SK-N-SH treated with all-trans-retinoic acid at 6 μM for 48 hours (cell line): ENCODE measurements at regions not wholly inside any gene's neighbourhood (a gene's known extent, or its start where the extent isn't known, plus 50 kb on each side); places are given as distances from the start of the nearest gene placed in this dataset.

Experiments used
- ATAC-seq: fragments of 200-7000 bp; cut with Tn5 transposase; 3 replicates; pipeline ENCODE4 v1.9.1; 2020; ENCODE audit warnings: mild to moderate bottlenecking, moderate library complexity
- BACH2 ChIP-seq: fragments of 250-450 bp; sonication (Bioruptor Pico); IDR thresholded peaks from 2 replicates; pipeline ENCODE4 v1.9.0; 2021; ENCODE audit warnings: mild to moderate bottlenecking, borderline replicate concordance
- CSDC2 ChIP-seq: fragments of 250-450 bp; sonication (Bioruptor Pico); IDR thresholded peaks from 2 replicates; pipeline ENCODE4 v1.5.0; 2020; ENCODE audit warnings: mild to moderate bottlenecking, moderate library complexity
- ISL1 ChIP-seq: fragments of 250-450 bp; sonication (Bioruptor Pico); IDR thresholded peaks from 2 replicates; pipeline ENCODE4 v2.1.2; 2022; ENCODE audit warnings: mild to moderate bottlenecking, moderate library complexity
- OSR1 ChIP-seq: fragments of 250-450 bp; sonication (Bioruptor Pico); IDR thresholded peaks from 2 replicates; pipeline ENCODE4 v1.8.0; 2022; ENCODE audit warnings: moderate library complexity, mild to moderate bottlenecking, inconsistent platforms
- PPARA ChIP-seq: fragments of 250-450 bp; sonication (Bioruptor Pico); IDR thresholded peaks from 2 replicates; pipeline ENCODE4 v1.5.0; 2020; ENCODE audit warnings: mild to moderate bottlenecking, borderline replicate concordance
- RARB ChIP-seq: fragments of 250-450 bp; sonication (Bioruptor Pico); IDR thresholded peaks from 2 replicates; pipeline ENCODE4 v1.8.0; 2021; ENCODE audit warnings: mild to moderate bottlenecking, moderate library complexity
- SNAI2 ChIP-seq: fragments of 250-450 bp; sonication (Bioruptor Pico); IDR thresholded peaks from 2 replicates; pipeline ENCODE4 v1.5.0; 2020; ENCODE audit warnings: mild to moderate bottlenecking, moderate library complexity
- TCF4 ChIP-seq: fragments of 250-450 bp; sonication (Bioruptor Pico); IDR thresholded peaks from 2 replicates; pipeline ENCODE4 v1.8.0; 2021; ENCODE audit warnings: mild to moderate bottlenecking, moderate library complexity, borderline replicate concordance
- TOX ChIP-seq: fragments of 250-450 bp; sonication (Bioruptor Pico); IDR thresholded peaks from 2 replicates; pipeline ENCODE4 v1.8.0; 2021; ENCODE audit warnings: mild to moderate bottlenecking, moderate library complexity, borderline replicate concordance
- ZC3H10 ChIP-seq: fragments of 250-450 bp; sonication (Bioruptor Pico); IDR thresholded peaks from 2 replicates; pipeline ENCODE4 v1.5.1; 2021; ENCODE audit warnings: mild to moderate bottlenecking, moderate library complexity
- ZFP3 ChIP-seq: fragments of 250-450 bp; sonication (Bioruptor Pico); IDR thresholded peaks from 2 replicates; pipeline ENCODE4 v1.5.0; 2020; ENCODE audit warnings: mild to moderate bottlenecking, moderate library complexity
- ZNF565 ChIP-seq: fragments of 450-650 bp; formaldehyde crosslinking; conservative IDR thresholded peaks from 2 replicates; pipeline ENCODE4 v1.5.0; 2020; ENCODE audit warnings: low read depth, mild to moderate bottlenecking, moderate library complexity
- ZNF70 ChIP-seq: fragments of 450-650 bp; formaldehyde crosslinking; IDR thresholded peaks from 2 replicates; pipeline ENCODE4 v1.5.0; 2020; ENCODE audit warnings: mild to moderate bottlenecking, moderate library complexity
- TF ChIP-seq, protein P1 (sequence below): fragments of 250-450 bp; sonication (Bioruptor Pico); IDR thresholded peaks from 2 replicates; pipeline ENCODE4 v1.5.0; 2020; ENCODE audit warnings: mild to moderate bottlenecking, moderate library complexity
- TF ChIP-seq, protein P2 (sequence below): fragments of 250-450 bp; sonication (Bioruptor Pico); IDR thresholded peaks from 2 replicates; pipeline ENCODE4 v1.8.0; 2021; ENCODE audit warnings: low read depth, mild to moderate bottlenecking, moderate library complexity, borderline replicate concordance
- TF ChIP-seq, protein P3 (sequence below): fragments of 250-450 bp; sonication (Bioruptor Pico); IDR thresholded peaks from 2 replicates; pipeline ENCODE4 v1.5.1; 2021; ENCODE audit warnings: mild to moderate bottlenecking, moderate library complexity
- TF ChIP-seq, protein P4 (sequence below): fragments of 250-450 bp; sonication (Bioruptor Pico); IDR thresholded peaks from 2 replicates; pipeline ENCODE4 v1.8.0; 2020; ENCODE audit warnings: mild to moderate bottlenecking, moderate library complexity, borderline replicate concordance

DNA sequence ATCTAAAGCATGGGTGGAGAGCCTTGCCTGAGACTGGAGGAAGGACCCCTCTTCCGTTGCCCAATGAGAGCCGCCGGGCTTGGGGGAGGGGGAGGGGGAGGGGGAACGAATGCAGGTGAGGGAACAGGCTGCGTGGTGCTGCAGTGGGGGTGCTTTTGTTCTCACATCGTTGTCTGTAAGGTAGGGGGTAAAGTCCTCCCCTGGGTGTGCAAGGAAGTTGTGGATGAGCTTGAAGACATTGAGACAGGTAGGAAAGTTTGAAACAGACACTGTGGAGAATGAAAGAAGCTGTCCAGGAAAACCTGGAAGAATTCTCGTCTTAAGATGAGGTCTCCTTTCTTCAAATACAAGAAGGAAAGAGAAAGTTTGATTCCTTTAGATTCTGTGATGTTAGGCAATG is 94.1 kb upstream of the LIFR start:
- no peak for TF ChIP-seq ZFP3 (CRISPR knock-in tag)
- peak; percentile 52 for ATAC-seq

DNA sequence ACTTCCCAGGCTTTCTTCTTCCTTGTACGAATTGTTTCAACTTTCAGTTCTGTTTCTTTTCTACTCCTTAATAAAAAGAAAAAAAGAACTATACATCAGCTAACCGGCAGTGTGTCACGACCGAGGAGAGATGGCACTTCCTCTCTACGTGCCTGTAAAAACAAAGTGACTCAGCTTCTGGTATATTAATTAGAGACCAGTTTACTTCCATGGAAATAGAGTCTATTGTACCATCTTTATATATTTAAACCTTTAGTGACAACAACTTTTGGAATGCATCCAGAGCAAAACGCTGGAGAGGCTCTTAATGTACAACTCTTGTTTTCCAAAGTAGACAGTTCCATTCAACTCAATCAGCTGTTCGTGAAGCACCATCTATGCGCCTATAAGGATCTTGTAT is 94.5 kb upstream of the LIFR start:
- ATAC-seq, result peak; percentile 85

DNA sequence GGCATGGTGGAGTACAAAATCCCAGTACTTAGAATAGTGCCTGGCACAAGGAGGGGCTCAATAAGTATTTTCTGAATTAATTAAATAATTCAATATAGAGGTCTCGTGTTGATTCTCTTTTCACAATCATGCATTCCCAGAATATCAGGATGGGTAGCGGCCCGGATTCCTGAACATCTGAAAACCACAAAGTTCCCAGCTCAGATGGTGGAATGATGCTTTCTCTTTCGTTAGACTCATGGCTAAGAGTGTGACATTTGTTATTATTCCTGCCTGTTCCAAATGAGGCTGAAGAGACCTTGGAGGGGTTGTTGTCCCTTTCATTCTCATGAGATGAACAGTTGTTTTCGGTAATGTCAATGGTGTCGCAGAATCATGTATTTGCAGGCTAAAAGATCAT is 95.4 kb upstream of the LIFR start:
- TF ChIP-seq, protein P1, sequence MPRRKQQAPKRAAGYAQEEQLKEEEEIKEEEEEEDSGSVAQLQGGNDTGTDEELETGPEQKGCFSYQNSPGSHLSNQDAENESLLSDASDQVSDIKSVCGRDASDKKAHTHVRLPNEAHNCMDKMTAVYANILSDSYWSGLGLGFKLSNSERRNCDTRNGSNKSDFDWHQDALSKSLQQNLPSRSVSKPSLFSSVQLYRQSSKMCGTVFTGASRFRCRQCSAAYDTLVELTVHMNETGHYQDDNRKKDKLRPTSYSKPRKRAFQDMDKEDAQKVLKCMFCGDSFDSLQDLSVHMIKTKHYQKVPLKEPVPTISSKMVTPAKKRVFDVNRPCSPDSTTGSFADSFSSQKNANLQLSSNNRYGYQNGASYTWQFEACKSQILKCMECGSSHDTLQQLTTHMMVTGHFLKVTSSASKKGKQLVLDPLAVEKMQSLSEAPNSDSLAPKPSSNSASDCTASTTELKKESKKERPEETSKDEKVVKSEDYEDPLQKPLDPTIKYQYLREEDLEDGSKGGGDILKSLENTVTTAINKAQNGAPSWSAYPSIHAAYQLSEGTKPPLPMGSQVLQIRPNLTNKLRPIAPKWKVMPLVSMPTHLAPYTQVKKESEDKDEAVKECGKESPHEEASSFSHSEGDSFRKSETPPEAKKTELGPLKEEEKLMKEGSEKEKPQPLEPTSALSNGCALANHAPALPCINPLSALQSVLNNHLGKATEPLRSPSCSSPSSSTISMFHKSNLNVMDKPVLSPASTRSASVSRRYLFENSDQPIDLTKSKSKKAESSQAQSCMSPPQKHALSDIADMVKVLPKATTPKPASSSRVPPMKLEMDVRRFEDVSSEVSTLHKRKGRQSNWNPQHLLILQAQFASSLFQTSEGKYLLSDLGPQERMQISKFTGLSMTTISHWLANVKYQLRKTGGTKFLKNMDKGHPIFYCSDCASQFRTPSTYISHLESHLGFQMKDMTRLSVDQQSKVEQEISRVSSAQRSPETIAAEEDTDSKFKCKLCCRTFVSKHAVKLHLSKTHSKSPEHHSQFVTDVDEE, result no peak
- ATAC-seq, result no peak

More for the DNA sequence above, 94.5 kb upstream of the LIFR start:
- TF ChIP-seq SNAI2 (no peak), ISL1 (CRISPR knock-in tag) (0 out of 2 replicates have a peak, but pooled peaks have one; percentile 41)

DNA sequence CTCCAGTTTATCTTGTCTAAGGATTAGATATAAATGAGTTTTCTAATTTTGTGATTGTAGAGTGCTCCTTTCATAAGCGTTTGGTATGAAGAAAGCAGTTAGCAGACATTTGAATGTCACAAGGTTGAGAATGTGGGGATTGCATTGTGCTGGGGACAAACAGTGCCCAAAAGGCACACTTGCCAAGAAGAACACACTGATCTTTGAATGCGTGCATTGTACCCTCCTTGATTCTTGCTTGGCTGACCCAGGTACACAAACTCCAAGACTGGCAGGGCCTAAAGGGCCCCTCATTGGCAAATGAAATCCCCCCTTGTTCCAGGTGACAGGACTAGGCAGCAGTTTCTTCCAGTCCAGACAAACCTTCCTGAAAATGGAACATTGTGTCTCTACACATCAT is 96.9 kb upstream of the LIFR start:
- TF ChIP-seq ZC3H10 (no peak), TOX (CRISPR knock-in tag) (no peak), OSR1 (CRISPR knock-in tag) (no peak), TCF4 (CRISPR knock-in tag) (no peak), ZNF565 (no peak), ZNF70 (CRISPR knock-in tag) (no peak), PPARA (CRISPR knock-in tag) (no peak), SNAI2 (no peak), RARB (CRISPR knock-in tag) (no peak), BACH2 (CRISPR knock-in tag) (no peak), CSDC2 (CRISPR knock-in tag) (no peak), ISL1 (CRISPR knock-in tag) (no peak)
- TF ChIP-seq, protein P2, sequence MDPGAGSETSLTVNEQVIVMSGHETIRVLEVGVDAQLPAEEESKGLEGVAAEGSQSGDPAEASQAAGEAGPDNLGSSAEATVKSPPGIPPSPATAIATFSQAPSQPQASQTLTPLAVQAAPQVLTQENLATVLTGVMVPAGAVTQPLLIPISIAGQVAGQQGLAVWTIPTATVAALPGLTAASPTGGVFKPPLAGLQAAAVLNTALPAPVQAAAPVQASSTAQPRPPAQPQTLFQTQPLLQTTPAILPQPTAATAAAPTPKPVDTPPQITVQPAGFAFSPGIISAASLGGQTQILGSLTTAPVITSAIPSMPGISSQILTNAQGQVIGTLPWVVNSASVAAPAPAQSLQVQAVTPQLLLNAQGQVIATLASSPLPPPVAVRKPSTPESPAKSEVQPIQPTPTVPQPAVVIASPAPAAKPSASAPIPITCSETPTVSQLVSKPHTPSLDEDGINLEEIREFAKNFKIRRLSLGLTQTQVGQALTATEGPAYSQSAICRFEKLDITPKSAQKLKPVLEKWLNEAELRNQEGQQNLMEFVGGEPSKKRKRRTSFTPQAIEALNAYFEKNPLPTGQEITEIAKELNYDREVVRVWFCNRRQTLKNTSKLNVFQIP (CRISPR knock-in tag), result no peak
- TF ChIP-seq, protein P3, sequence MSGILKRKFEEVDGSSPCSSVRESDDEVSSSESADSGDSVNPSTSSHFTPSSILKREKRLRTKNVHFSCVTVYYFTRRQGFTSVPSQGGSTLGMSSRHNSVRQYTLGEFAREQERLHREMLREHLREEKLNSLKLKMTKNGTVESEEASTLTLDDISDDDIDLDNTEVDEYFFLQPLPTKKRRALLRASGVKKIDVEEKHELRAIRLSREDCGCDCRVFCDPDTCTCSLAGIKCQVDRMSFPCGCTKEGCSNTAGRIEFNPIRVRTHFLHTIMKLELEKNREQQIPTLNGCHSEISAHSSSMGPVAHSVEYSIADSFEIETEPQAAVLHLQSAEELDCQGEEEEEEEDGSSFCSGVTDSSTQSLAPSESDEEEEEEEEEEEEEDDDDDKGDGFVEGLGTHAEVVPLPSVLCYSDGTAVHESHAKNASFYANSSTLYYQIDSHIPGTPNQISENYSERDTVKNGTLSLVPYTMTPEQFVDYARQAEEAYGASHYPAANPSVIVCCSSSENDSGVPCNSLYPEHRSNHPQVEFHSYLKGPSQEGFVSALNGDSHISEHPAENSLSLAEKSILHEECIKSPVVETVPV (CRISPR knock-in tag), result no peak
- TF ChIP-seq, protein P1, result no peak
- TF ChIP-seq, protein P4, sequence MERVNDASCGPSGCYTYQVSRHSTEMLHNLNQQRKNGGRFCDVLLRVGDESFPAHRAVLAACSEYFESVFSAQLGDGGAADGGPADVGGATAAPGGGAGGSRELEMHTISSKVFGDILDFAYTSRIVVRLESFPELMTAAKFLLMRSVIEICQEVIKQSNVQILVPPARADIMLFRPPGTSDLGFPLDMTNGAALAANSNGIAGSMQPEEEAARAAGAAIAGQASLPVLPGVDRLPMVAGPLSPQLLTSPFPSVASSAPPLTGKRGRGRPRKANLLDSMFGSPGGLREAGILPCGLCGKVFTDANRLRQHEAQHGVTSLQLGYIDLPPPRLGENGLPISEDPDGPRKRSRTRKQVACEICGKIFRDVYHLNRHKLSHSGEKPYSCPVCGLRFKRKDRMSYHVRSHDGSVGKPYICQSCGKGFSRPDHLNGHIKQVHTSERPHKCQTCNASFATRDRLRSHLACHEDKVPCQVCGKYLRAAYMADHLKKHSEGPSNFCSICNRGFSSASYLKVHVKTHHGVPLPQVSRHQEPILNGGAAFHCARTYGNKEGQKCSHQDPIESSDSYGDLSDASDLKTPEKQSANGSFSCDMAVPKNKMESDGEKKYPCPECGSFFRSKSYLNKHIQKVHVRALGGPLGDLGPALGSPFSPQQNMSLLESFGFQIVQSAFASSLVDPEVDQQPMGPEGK (CRISPR knock-in tag), result no peak
- no peak for ATAC-seq
